Stimulated activated naive B cell treated with anti-CD40 and anti-IgM and Interleukin-4, amounts not matched to agents 10 μg/mL and 1 μg/mL and 100 μg/mL, for 72 hours (primary cell): ENCODE measurements at regions not wholly inside any gene's neighbourhood (a gene's known extent, or its start where the extent isn't known, plus 50 kb on each side); places are given as distances from the start of the nearest gene placed in this dataset.

Source experiments
- ATAC-seq, 2 donors: fragments of 150-1000 bp; cut with Tn5 transposase; replicated peaks; 2 replicates each; pipeline ENCODE4 v1.10.0; 2021; ENCODE audit warnings: moderate library complexity in 1 of 2
- DNase-seq: peaks from one replicate; pipeline ENCODE4 v3.0.0; 2021
- H3K27ac Mint-ChIP-seq: one replicate; pipeline ENCODE4 v1.8.0; 2022; ENCODE audit warnings: mild to moderate bottlenecking, mixed read lengths
- H3K27me3 Mint-ChIP-seq, 2 donors: one replicate each; pipeline ENCODE4 v1.8.0; 2022; ENCODE audit warnings: mixed read lengths in 2 of 2
- H3K36me3 Mint-ChIP-seq, 2 donors: one replicate each; pipeline ENCODE4 v1.8.0; 2022; ENCODE audit warnings: mixed read lengths in 2 of 2, mild to moderate bottlenecking in 1 of 2
- H3K4me1 Mint-ChIP-seq, 2 donors: one replicate each; pipeline ENCODE4 v1.8.0; 2022; ENCODE audit warnings: mixed read lengths in 2 of 2, mild to moderate bottlenecking in 1 of 2
- H3K4me3 Mint-ChIP-seq, 2 donors: one replicate each; pipeline ENCODE4 v1.8.0; 2022; ENCODE audit warnings: mild to moderate bottlenecking in 2 of 2, mixed read lengths in 2 of 2, moderate library complexity in 1 of 2
- H3K9me3 Mint-ChIP-seq, 2 donors: one replicate each; pipeline ENCODE4 v1.8.0; 2022; ENCODE audit warnings: mixed read lengths in 2 of 2, mild to moderate bottlenecking in 1 of 2

- ATAC-seq: no peak
- H3K4me1 Mint-ChIP-seq: no peaks in the 10 kb centered on the region
These were observed 1649.7 kb upstream of the SPRY2 start for GRCh38 chr13:81990652-81991051.

GRCh38 chr13:81988567-81988966 is 1647.6 kb upstream of the SPRY2 start:
- H3K9me3 Mint-ChIP-seq: peaks cover 2 to 3% of the 10 kb centered on the region in 2 donors
- ATAC-seq (no peak), DNase-seq (no peak)
- H3K4me1 Mint-ChIP-seq: no peaks in the 10 kb centered on the region
- H3K27ac Mint-ChIP-seq: no peak overlapping the region
- no peaks in the 10 kb centered on the region for H3K27me3 Mint-ChIP-seq
- no peak overlapping the region for H3K4me3 Mint-ChIP-seq
- H3K36me3 Mint-ChIP-seq: no peaks in the 10 kb centered on the region

More at GRCh38 chr13:81990652-81991051, 1649.7 kb upstream of the SPRY2 start:
- H3K9me3 Mint-ChIP-seq: no peaks in the 10 kb centered on the region
- no peaks in the 10 kb centered on the region for H3K36me3 Mint-ChIP-seq
- H3K27ac Mint-ChIP-seq: no peak overlapping the region
- H3K27me3 Mint-ChIP-seq: no peaks in the 10 kb centered on the region
- H3K4me3 Mint-ChIP-seq: no peak overlapping the region
- DNase-seq: no peak

- DNase-seq (no peak), ATAC-seq (no peak)
- Mint-ChIP-seq H3K27me3 (no peaks in the 10 kb centered on the region), H3K27ac (no peak overlapping the region), H3K36me3 (no peaks in the 10 kb centered on the region), H3K4me3 (no peak overlapping the region), H3K4me1 (no peaks in the 10 kb centered on the region), H3K9me3 (peaks cover 2 to 3% of the 10 kb centered on the region in 2 donors)
These were observed 1646.9 kb upstream of the SPRY2 start for GRCh38 chr13:81987677-81988357.

GRCh38 chr13:81987159-81987558 is 1646.2 kb upstream of the SPRY2 start:
- Mint-ChIP-seq H3K9me3 (peaks cover 3 to 5% of the 10 kb centered on the region in 2 donors), H3K27me3 (no peaks in the 10 kb centered on the region), H3K4me1 (no peaks in the 10 kb centered on the region), H3K36me3 (no peaks in the 10 kb centered on the region), H3K27ac (no peak overlapping the region), H3K4me3 (no peak overlapping the region)
- ATAC-seq: no peak
- DNase-seq: no peak

GRCh38 chr13:81986308-81986707 is 1645.4 kb upstream of the SPRY2 start:
- no peak for ATAC-seq

GRCh38 chr13:81957121-81957520 is 1616.2 kb upstream of the SPRY2 start:
- Mint-ChIP-seq H3K36me3 (no peaks in the 10 kb centered on the region), H3K27me3 (no peaks in the 10 kb centered on the region), H3K9me3 (peaks cover 0 to 5% of the 10 kb centered on the region in 2 donors), H3K27ac (no peak overlapping the region), H3K4me1 (no peaks in the 10 kb centered on the region), H3K4me3 (no peak overlapping the region)
- no peak for DNase-seq
- ATAC-seq: no peak

More at GRCh38 chr13:81986308-81986707, 1645.4 kb upstream of the SPRY2 start:
- Mint-ChIP-seq H3K9me3 (peaks cover 3 to 7% of the 10 kb centered on the region in 2 donors), H3K36me3 (no peaks in the 10 kb centered on the region), H3K27me3 (no peaks in the 10 kb centered on the region), H3K4me3 (no peak overlapping the region), H3K4me1 (no peaks in the 10 kb centered on the region), H3K27ac (no peak overlapping the region)
- DNase-seq: no peak

GRCh38 chr13:81929988-81930387 is 1589.1 kb upstream of the SPRY2 start:
- Mint-ChIP-seq H3K4me3 (no peak overlapping the region), H3K36me3 (no peaks in the 10 kb centered on the region), H3K4me1 (no peaks in the 10 kb centered on the region), H3K27me3 (no peaks in the 10 kb centered on the region), H3K27ac (no peak overlapping the region), H3K9me3 (peaks cover 6 to 7% of the 10 kb centered on the region in 2 donors)
- ATAC-seq: no peak
- no peak for DNase-seq

- no peaks in the 10 kb centered on the region for H3K36me3 Mint-ChIP-seq
- H3K4me1 Mint-ChIP-seq: no peaks in the 10 kb centered on the region
- no peak overlapping the region for H3K4me3 Mint-ChIP-seq
- H3K27me3 Mint-ChIP-seq: no peaks in the 10 kb centered on the region
- H3K27ac Mint-ChIP-seq: no peak overlapping the region
- no peaks in the 10 kb centered on the region for H3K9me3 Mint-ChIP-seq
- DNase-seq (no peak), ATAC-seq (no peak)
These were observed 1586.4 kb upstream of the SPRY2 start for GRCh38 chr13:81927347-81927746.

- H3K4me1 Mint-ChIP-seq: no peaks in the 10 kb centered on the region
- ATAC-seq: no peak
- H3K9me3 Mint-ChIP-seq: peaks cover 2 to 6% of the 10 kb centered on the region in 2 donors
- no peak overlapping the region for H3K27ac Mint-ChIP-seq
- no peak for DNase-seq
- no peak overlapping the region for H3K4me3 Mint-ChIP-seq
- no peaks in the 10 kb centered on the region for H3K27me3 Mint-ChIP-seq
- no peaks in the 10 kb centered on the region for H3K36me3 Mint-ChIP-seq
These were observed 1576.9 kb upstream of the SPRY2 start for GRCh38 chr13:81917810-81918209.

- Mint-ChIP-seq H3K36me3 (no peaks in the 10 kb centered on the region), H3K27me3 (no peaks in the 10 kb centered on the region), H3K4me1 (no peaks in the 10 kb centered on the region), H3K27ac (no peak overlapping the region), H3K4me3 (no peak overlapping the region), H3K9me3 (peaks cover under 1 to 6% of the 10 kb centered on the region in 2 donors)
- ATAC-seq: no peak
- no peak for DNase-seq
These were observed 1575.5 kb upstream of the SPRY2 start for GRCh38 chr13:81916461-81916860.

- Mint-ChIP-seq H3K9me3 (peaks cover 0 to 2% of the 10 kb centered on the region in 2 donors), H3K27me3 (no peaks in the 10 kb centered on the region), H3K36me3 (no peaks in the 10 kb centered on the region), H3K4me3 (no peak overlapping the region), H3K4me1 (no peaks in the 10 kb centered on the region), H3K27ac (no peak overlapping the region)
- DNase-seq (no peak), ATAC-seq (no peak)
These were observed 1567.0 kb upstream of the SPRY2 start for GRCh38 chr13:81907787-81908372.

- DNase-seq (no peak), ATAC-seq (no peak)
- peaks cover 13% of the 10 kb centered on the region in 2 donors for H3K9me3 Mint-ChIP-seq
- H3K36me3 Mint-ChIP-seq: no peaks in the 10 kb centered on the region
- no peaks in the 10 kb centered on the region for H3K27me3 Mint-ChIP-seq
- H3K27ac Mint-ChIP-seq: no peak overlapping the region
- no peak overlapping the region for H3K4me3 Mint-ChIP-seq
- H3K4me1 Mint-ChIP-seq: no peaks in the 10 kb centered on the region
These were observed 1547.9 kb upstream of the SPRY2 start for GRCh38 chr13:81888855-81889254.

GRCh38 chr13:81874681-81875661 is 1534.0 kb upstream of the SPRY2 start:
- Mint-ChIP-seq H3K4me1 (no peaks in the 10 kb centered on the region), H3K27me3 (no peaks in the 10 kb centered on the region), H3K9me3 (peaks cover 5 to 9% of the 10 kb centered on the region in 2 donors), H3K4me3 (no peak overlapping the region), H3K27ac (no peak overlapping the region), H3K36me3 (no peaks in the 10 kb centered on the region)
- ATAC-seq: no peak
- DNase-seq: no peak

GRCh38 chr13:81874253-81874652 is 1533.3 kb upstream of the SPRY2 start:
- Mint-ChIP-seq H3K27me3 (no peaks in the 10 kb centered on the region), H3K36me3 (no peaks in the 10 kb centered on the region), H3K9me3 (peaks cover 10 to 15% of the 10 kb centered on the region in 2 donors), H3K4me1 (no peaks in the 10 kb centered on the region), H3K27ac (no peak overlapping the region), H3K4me3 (no peak overlapping the region)
- ATAC-seq: no peak
- DNase-seq: no peak
